Epithelial cell of proximal tubule (primary cell): ENCODE measurements at regions not wholly inside any gene's neighbourhood (a gene's known extent, or its start where the extent isn't known, plus 50 kb on each side); places are given as distances from the start of the nearest gene placed in this dataset.

ENCODE experiments used
- DNase-seq: peaks from one replicate; pipeline ENCODE4 v3.0.0-alpha.2; 2011; ENCODE audit warnings: low read depth
- H3K4me3 ChIP-seq: 2 replicates; pipeline ENCODE4 v1.5.1; 2011; ENCODE audit warnings: low read depth, mild to moderate bottlenecking, low read length
- CTCF ChIP-seq: conservative IDR thresholded peaks from 2 replicates; pipeline ENCODE4 v1.5.1; 2012; ENCODE audit warnings: low read depth, mild to moderate bottlenecking, low read length

GRCh38 chr15:39273717-39274411 is 307.0 kb upstream of the THBS1 start:
- no peak overlapping the region for H3K4me3 ChIP-seq
- DNase-seq: no peak
- TF ChIP-seq CTCF: no peak

GRCh38 chr15:39275066-39275465 is 305.8 kb upstream of the THBS1 start:
- no peak for TF ChIP-seq CTCF
- no peak for DNase-seq

GRCh38 chr15:39279311-39279710 is 301.6 kb upstream of the THBS1 start:
- no peak for TF ChIP-seq CTCF
- no peak for DNase-seq
- no peak overlapping the region for H3K4me3 ChIP-seq

More at GRCh38 chr15:39275066-39275465, 305.8 kb upstream of the THBS1 start:
- H3K4me3 ChIP-seq: no peak overlapping the region

GRCh38 chr15:39281094-39281493 is 299.8 kb upstream of the THBS1 start:
- no peak for DNase-seq
- H3K4me3 ChIP-seq: no peak overlapping the region
- no peak for TF ChIP-seq CTCF

- DNase-seq: no peak
- TF ChIP-seq CTCF: no peak
- H3K4me3 ChIP-seq: no peak overlapping the region
Measured at GRCh38 chr15:39282663-39283208, 298.1 kb upstream of the THBS1 start.

- no peak for DNase-seq
- no peak overlapping the region for H3K4me3 ChIP-seq
- TF ChIP-seq CTCF: no peak
Measured at GRCh38 chr15:39283531-39283930, 297.3 kb upstream of the THBS1 start.

- no peak for DNase-seq
- TF ChIP-seq CTCF: no peak
- H3K4me3 ChIP-seq: no peak overlapping the region
Measured at GRCh38 chr15:39285071-39285470, 295.8 kb upstream of the THBS1 start.
